ENCODE measurements at regions not wholly inside any gene's neighbourhood (a gene's known extent, or its start where the extent isn't known, plus 50 kb on each side); places are given as distances from the start of the nearest gene placed in this dataset.
A peak's percentile ranks its signal among the peaks of the same experiment; 100 is the strongest.

- no peaks in the 10 kb centered on the region for H3K36me3 ChIP-seq (ENCODE audit: insufficient read depth, low read length)
- H3K4me2 ChIP-seq (ENCODE audit: insufficient read depth, low read length): no peak overlapping the region
- no peak for TF ChIP-seq CTCF (IDR thresholded peaks at IDR 0.05; ENCODE audit: extremely low read depth, low read depth, low read length)
- H3K27me3 ChIP-seq (ENCODE audit: insufficient read depth, low read length): no peaks in the 10 kb centered on the region
- no peak overlapping the region for H3K27ac ChIP-seq (ENCODE audit: low read depth, low read length)
- H4K20me1 ChIP-seq (ENCODE audit: insufficient read depth, low read length): no peaks in the 10 kb centered on the region
- no peaks in the 10 kb centered on the region for H3K9me3 ChIP-seq (ENCODE audit: low read depth, low read length)
- peaks cover 5% of the 10 kb centered on the region for H3K4me1 ChIP-seq (ENCODE audit: insufficient read depth, low read length)
- DNase-seq (ENCODE audit: insufficient read length, low spot score, missing footprints): no peak
- H2AFZ ChIP-seq (ENCODE audit: low read length): no peak overlapping the region
- no peaks in the 10 kb centered on the region for H3K79me2 ChIP-seq (ENCODE audit: insufficient read depth, low read length)
- H3K4me3 ChIP-seq (ENCODE audit: insufficient read depth, low read length): no peak overlapping the region
These were observed 323.0 kb upstream of the JARID2 start for GRCh38 chr6:14922706-14923460.

GRCh38 chr6:14924126-14925024 is 321.5 kb upstream of the JARID2 start:
- DNase-seq (ENCODE audit: insufficient read length, low spot score, missing footprints): no peak
- H3K4me2 ChIP-seq (ENCODE audit: insufficient read depth, low read length): no peak overlapping the region
- H3K27me3 ChIP-seq (ENCODE audit: insufficient read depth, low read length): no peaks in the 10 kb centered on the region
- H4K20me1 ChIP-seq (ENCODE audit: insufficient read depth, low read length): no peaks in the 10 kb centered on the region
- H3K9me3 ChIP-seq (ENCODE audit: low read depth, low read length): no peaks in the 10 kb centered on the region
- no peak overlapping the region for H3K27ac ChIP-seq (ENCODE audit: low read depth, low read length)
- no peaks in the 10 kb centered on the region for H3K79me2 ChIP-seq (ENCODE audit: insufficient read depth, low read length)
- H3K36me3 ChIP-seq (ENCODE audit: insufficient read depth, low read length): no peaks in the 10 kb centered on the region
- TF ChIP-seq CTCF (IDR thresholded peaks at IDR 0.05; ENCODE audit: extremely low read depth, low read depth, low read length): no peak
- H3K4me1 ChIP-seq (ENCODE audit: insufficient read depth, low read length): peaks cover 5% of the 10 kb centered on the region
- H3K4me3 ChIP-seq (ENCODE audit: insufficient read depth, low read length): no peak overlapping the region
- H2AFZ ChIP-seq (ENCODE audit: low read length): no peak overlapping the region

- H3K4me2 ChIP-seq (ENCODE audit: insufficient read depth, low read length): peak overlapping the region; percentile 30
- H3K79me2 ChIP-seq (ENCODE audit: insufficient read depth, low read length): no peaks in the 10 kb centered on the region
- H3K4me3 ChIP-seq (ENCODE audit: insufficient read depth, low read length): no peak overlapping the region
- H3K36me3 ChIP-seq (ENCODE audit: insufficient read depth, low read length): no peaks in the 10 kb centered on the region
- peaks cover 5% of the 10 kb centered on the region for H3K4me1 ChIP-seq (ENCODE audit: insufficient read depth, low read length)
- H3K9me3 ChIP-seq (ENCODE audit: low read depth, low read length): no peaks in the 10 kb centered on the region
- no peak for TF ChIP-seq CTCF (IDR thresholded peaks at IDR 0.05; ENCODE audit: extremely low read depth, low read depth, low read length)
- H4K20me1 ChIP-seq (ENCODE audit: insufficient read depth, low read length): no peaks in the 10 kb centered on the region
- no peaks in the 10 kb centered on the region for H3K27me3 ChIP-seq (ENCODE audit: insufficient read depth, low read length)
- no peak for DNase-seq (ENCODE audit: insufficient read length, low spot score, missing footprints)
- H2AFZ ChIP-seq (ENCODE audit: low read length): no peak overlapping the region
- H3K27ac ChIP-seq (ENCODE audit: low read depth, low read length): no peak overlapping the region
These were observed 320.7 kb upstream of the JARID2 start for GRCh38 chr6:14925025-14925698.

- no peaks in the 10 kb centered on the region for H3K79me2 ChIP-seq (ENCODE audit: insufficient read depth, low read length)
- H3K4me3 ChIP-seq (ENCODE audit: insufficient read depth, low read length): no peak overlapping the region
- no peak overlapping the region for H2AFZ ChIP-seq (ENCODE audit: low read length)
- H3K27me3 ChIP-seq (ENCODE audit: insufficient read depth, low read length): no peaks in the 10 kb centered on the region
- no peaks in the 10 kb centered on the region for H3K9me3 ChIP-seq (ENCODE audit: low read depth, low read length)
- H3K27ac ChIP-seq (ENCODE audit: low read depth, low read length): no peak overlapping the region
- no peak for TF ChIP-seq CTCF (IDR thresholded peaks at IDR 0.05; ENCODE audit: extremely low read depth, low read depth, low read length)
- H4K20me1 ChIP-seq (ENCODE audit: insufficient read depth, low read length): no peaks in the 10 kb centered on the region
- peak overlapping the region; percentile 30 for H3K4me2 ChIP-seq (ENCODE audit: insufficient read depth, low read length)
- H3K36me3 ChIP-seq (ENCODE audit: insufficient read depth, low read length): no peaks in the 10 kb centered on the region
- DNase-seq (ENCODE audit: insufficient read length, low spot score, missing footprints): no peak
- peaks cover 5% of the 10 kb centered on the region for H3K4me1 ChIP-seq (ENCODE audit: insufficient read depth, low read length)
These were observed 320.2 kb upstream of the JARID2 start for GRCh38 chr6:14925699-14926026.
